ENCODE measurements at regions not wholly inside any gene's neighbourhood (a gene's known extent, or its start where the extent isn't known, plus 50 kb on each side); places are given as distances from the start of the nearest gene placed in this dataset.

GRCh38 chr6:166747644-166748595, 120.9 kb upstream of the RPS6KA2 start:
- no peak for DNase-seq

GRCh38 chr6:166745801-166746668, 119.0 kb upstream of the RPS6KA2 start:
- DNase-seq: no peak

- no peak for DNase-seq
These were observed 117.4 kb upstream of the RPS6KA2 start for GRCh38 chr6:166744223-166745134.

GRCh38 chr6:166743406-166744222, 116.6 kb upstream of the RPS6KA2 start:
- peak; percentile 14 for DNase-seq

- DNase-seq: no peak
These were observed 115.9 kb upstream of the RPS6KA2 start for GRCh38 chr6:166742981-166743380.

- no peak for DNase-seq
These were observed 112.9 kb upstream of the RPS6KA2 start for GRCh38 chr6:166739976-166740318.

- no peak for DNase-seq
These were observed 112.3 kb upstream of the RPS6KA2 start for GRCh38 chr6:166739117-166739975.

GRCh38 chr6:166738386-166739116, 111.5 kb upstream of the RPS6KA2 start:
- no peak for DNase-seq

GRCh38 chr6:166737261-166737660, 110.2 kb upstream of the RPS6KA2 start:
- DNase-seq: no peak

GRCh38 chr6:166736634-166737033, 109.6 kb upstream of the RPS6KA2 start:
- DNase-seq: peak; percentile 84

- no peak for DNase-seq
These were observed 106.8 kb upstream of the RPS6KA2 start for GRCh38 chr6:166733900-166734299.

GRCh38 chr6:166729658-166730057, 102.6 kb upstream of the RPS6KA2 start:
- no peak for DNase-seq

GRCh38 chr6:166728884-166729530, 102.0 kb upstream of the RPS6KA2 start:
- no peak for DNase-seq

GRCh38 chr6:166726201-166726600, 99.2 kb upstream of the RPS6KA2 start:
- DNase-seq: no peak

GRCh38 chr6:166725571-166725970, 98.5 kb upstream of the RPS6KA2 start:
- no peak for DNase-seq

GRCh38 chr6:166724576-166724975, 97.5 kb upstream of the RPS6KA2 start:
- no peak for DNase-seq

GRCh38 chr6:166722785-166723184, 95.7 kb upstream of the RPS6KA2 start:
- no peak for DNase-seq

GRCh38 chr6:166721576-166721975, 94.5 kb upstream of the RPS6KA2 start:
- DNase-seq: no peak

- no peak for DNase-seq
These were observed 93.8 kb upstream of the RPS6KA2 start for GRCh38 chr6:166720856-166721255.

- DNase-seq: no peak
These were observed 92.0 kb upstream of the RPS6KA2 start for GRCh38 chr6:166719019-166719418.
